Liver (tissue), 3 donors: ENCODE measurements at regions not wholly inside any gene's neighbourhood (a gene's known extent, or its start where the extent isn't known, plus 50 kb on each side); places are given as distances from the start of the nearest gene placed in this dataset.

Experiments
- CTCF ChIP-seq: fragments of 150-350 bp; IDR thresholded peaks from 2 replicates; pipeline ENCODE4 v1.5.1; 2017; ENCODE audit warnings: improper control_type of control experiment, low read depth, low read length; ENCODE audit not compliant: missing input control
- REST ChIP-seq: IDR thresholded peaks from 2 replicates; pipeline ENCODE4 v1.6.1; 2016; ENCODE audit warnings: antibody characterized with exemption, mild to moderate bottlenecking
- TAF1 ChIP-seq: conservative IDR thresholded peaks from 2 replicates; pipeline ENCODE4 v1.6.1; 2016; ENCODE audit warnings: antibody characterized with exemption, mild to moderate bottlenecking
- YY1 ChIP-seq: IDR thresholded peaks from 2 replicates; pipeline ENCODE4 v1.6.1; 2016; ENCODE audit warnings: antibody characterized with exemption, mild to moderate bottlenecking
- donor health status: healthy.
- donor health status: healthy.

DNA sequence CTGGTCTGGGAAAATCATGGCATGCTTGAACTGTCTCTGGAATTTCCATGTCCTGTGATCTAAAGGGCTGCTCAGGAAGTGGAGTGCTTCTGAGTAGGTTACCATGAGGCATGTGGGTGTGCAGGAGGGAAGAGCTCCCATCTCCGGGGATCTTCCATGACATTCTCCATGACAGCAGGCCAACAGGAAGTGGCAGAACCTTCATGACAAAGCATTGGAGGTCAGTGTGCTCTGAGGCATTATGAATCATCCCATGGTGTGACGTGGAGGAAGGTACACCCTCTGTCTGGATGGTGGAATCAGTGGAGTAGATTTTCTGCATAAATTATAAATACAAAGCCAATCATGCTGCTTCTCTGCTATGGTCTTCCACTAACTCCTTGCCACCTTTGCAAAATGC, 139.6 kb upstream of the E2F8 start:
- no peak for TF ChIP-seq YY1
- TF ChIP-seq CTCF, result no peak
- TF ChIP-seq TAF1, result no peak
- TF ChIP-seq REST, result no peak
